GM21723 (cell line): ENCODE measurements at regions not wholly inside any gene's neighbourhood (a gene's known extent, or its start where the extent isn't known, plus 50 kb on each side); places are given as distances from the start of the nearest gene placed in this dataset.
"Not testable (repeated sequence)": the region's sequence is repeated elsewhere in the genome, so short reads cannot be mapped to it uniquely, and the experiment has no call there.

Experiments
- ATAC-seq: cut with Tn5 transposase; IDR thresholded peaks from one replicate; pipeline ENCODE4 v1.9.1; 2021; ENCODE audit warnings: mild to moderate bottlenecking, moderate library complexity; ENCODE audit not compliant: unreplicated experiment

DNA sequence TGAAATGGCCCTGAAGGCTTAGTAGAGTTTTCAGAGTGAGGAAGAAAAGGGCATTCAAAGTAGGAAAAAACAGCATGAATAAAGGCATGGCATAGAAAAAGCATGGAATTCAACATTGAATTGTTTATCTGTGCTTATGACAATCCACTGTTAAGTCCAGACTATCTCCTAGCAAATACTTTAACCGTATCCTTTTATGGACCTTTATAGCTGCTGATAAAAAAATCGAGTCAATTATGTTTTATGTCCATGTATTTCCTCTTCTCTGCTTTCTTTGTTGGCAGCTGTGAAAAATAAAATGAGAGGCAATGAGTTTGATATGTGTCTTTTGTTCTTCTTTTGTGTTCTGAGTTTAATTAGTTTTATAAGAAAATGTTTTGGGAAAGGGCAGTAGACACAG lies 70.4 kb downstream of the TDRD15 start:
- no peak for ATAC-seq

DNA sequence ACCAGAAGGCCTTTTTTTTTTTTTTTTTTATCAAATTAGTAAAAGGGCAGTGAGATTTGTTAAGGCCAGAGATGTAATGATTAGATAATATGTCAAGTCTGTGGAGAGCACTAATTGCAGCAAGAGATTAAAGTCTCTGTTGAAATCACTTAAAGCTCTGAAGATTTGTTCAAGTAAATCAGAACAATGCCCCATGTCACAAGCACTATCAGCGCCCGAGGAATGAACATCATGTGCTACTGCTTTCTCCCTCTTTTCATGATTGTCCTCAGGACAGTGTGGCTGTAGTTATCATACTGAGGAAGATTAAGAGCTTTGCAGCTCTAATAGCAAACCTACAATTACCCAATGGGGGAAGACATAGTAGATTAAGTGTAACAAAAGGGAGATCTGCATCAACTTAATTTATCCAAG lies 71.1 kb downstream of the TDRD15 start:
- no peak for ATAC-seq

DNA sequence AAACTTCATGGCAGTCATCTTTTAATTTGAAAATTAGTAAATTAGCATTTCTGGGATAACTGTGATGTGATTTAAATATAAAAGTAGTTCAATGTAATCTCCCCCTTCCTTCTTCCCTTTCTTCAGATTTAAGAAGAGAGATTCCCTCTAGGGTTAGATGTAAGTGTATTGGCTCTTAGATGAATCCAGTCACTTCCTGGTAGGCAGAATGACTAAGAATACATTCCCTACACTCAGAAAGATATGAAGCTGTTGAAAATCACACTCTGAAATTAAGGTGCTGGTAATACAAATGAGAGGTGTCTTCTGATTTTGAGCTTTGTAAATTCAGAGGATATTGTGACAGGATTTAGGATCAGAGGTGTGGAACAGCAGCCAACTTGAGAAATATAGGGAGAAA lies 71.6 kb downstream of the TDRD15 start:
- ATAC-seq: no peak

DNA sequence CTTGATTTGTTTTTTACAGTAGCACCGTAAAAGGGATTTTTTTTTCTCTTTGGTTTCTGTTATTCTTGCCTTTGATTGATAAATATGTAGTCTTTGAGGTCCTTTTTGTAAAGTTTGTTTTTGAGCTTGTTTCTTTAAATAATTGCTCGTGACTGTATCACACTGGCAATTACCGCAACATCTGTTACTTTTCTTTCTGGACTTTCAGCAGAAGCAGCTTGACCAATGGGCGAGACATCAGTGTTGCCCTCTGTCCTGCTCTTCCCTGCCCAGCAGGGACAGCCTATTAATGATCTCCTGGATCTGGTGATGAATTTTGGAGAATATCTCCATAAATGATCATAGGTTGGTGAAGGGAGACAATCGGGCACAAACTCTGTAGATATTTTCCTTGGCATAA lies 74.9 kb downstream of the TDRD15 start:
- ATAC-seq: no peak

DNA sequence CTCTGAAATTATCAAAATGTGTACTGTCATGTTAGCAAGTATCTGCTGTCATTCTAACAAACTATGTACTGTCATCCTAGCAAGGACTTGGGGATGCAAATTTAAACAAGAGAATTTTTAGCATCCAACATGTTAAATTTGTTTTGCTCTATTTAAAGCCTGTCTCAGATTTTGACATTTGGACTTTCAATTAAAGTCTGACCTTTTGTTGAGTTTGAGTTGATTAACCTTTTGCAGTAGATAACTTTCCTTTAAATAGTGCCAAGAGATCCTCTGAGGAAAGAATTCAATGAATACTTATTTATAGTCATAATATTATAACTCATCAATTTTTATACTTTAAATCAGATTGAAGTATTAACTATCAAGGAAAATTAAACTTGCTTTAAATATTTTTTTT lies 80.2 kb downstream of the TDRD15 start:
- no peak for ATAC-seq

DNA sequence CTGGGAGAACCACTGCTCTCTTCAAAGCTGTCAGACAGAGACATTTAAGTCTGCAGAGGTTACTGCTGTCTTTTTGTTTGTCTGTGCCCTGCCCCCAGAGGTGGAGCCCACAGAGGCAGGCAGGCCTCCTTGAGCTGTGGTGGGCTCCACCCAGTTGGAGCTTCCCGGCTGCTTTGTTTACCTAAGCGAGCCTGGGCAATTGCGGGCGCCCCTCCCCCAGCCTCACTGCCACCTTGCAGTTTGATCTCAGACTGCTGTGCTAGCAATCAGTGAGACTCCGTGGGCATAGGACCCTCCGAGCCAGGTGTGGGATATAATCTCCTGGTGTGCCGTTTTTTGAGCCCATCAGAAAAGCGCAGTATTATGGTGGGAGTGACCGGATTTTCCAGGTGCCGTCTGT lies 90.3 kb downstream of the TDRD15 start:
- ATAC-seq: not testable (repeated sequence)

DNA sequence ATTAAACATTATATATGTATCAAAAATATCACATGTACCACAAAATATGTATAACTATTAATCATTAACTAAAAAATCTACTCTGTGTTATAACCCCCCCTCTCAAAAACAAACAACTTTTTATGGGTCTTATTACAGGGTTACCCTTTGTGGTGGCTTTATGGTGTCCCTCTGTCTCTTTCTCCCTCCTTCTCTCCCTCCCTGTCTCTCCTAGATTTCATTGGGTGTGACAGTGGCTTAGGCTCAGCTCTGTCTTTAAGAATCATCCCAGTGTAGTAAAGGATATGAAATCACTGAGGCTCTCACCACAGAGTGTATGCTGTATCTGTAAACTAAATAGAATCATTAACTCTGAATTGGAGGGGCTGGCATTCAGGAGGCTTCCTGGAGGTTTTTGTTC lies 93.7 kb downstream of the TDRD15 start:
- ATAC-seq: no peak

DNA sequence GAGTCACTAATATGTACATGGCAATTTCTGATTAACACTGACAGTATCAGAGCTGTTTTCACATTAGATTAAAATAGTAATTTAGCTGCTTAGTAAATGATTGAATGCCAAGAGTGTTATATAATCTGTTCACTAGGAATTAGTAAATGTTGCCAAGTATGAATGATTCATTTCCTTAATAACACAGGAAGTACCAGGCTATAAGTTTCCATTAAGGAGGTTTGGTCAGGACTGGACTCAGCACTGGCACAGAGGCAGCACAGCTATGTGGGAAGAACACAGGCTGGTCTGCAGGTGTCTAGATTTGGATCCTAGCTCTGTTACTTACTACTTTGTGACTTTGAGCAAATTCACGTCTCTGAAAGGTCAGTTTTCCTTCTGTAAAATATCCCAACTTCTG lies 97.2 kb downstream of the TDRD15 start:
- ATAC-seq: no peak

DNA sequence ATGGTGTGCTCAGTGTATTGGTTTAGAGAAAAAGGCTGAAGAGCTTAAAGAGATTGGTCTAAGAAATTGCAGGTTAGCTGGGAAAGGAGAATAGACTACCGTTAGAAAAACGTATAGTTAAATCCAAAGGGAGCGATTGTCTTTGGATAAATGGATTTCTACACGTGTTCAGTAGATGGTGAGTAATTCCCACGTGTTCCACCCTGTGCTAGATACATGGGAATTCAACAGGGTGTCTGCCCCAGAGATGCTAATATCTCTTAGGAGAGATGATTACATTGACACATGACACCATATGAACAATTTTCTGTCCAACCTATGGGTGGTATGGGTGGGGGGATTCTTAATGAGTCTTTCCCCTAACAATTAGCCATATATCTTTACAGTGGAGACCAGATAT lies 99.8 kb downstream of the TDRD15 start:
- no peak for ATAC-seq

DNA sequence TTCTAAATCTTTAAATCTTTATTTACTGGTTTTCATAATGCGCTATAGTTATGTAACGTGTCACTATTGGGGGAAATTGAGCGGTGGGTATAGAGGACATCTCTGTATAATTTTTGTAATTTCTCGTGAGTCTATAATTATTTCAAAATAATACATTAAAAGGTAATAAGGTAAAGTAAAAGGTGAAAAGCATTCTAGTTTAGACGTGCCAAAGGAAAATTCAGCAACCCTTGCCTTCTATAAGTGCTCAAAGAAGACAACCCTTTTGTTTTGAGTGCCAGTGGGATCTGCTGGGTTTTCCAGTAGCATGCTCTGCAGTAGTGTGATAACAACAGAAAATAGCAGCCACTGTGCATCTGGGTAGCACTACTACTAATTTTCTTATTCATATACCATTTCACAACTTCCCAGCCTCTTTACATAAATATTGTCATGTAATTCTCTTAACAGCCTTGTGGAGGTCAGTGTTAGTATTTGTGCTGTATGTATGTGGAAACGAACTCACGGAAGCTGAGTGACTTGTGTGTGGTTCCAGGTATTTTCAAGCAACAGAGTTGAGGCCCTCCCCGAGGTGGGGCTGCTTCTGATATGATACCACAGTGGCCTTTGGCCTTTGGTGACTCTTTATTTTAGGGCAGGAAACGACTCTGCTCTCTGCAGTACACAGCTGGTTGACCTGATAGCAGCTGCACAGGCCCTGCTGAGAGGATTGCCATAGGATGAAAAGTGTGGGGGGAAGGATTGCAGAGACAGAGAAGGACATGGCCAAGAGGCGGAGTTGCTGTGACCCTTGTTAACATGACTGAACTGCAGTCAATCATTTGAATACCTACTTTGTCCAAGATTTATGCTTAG lies 104.5 kb downstream of the TDRD15 start:
- no peak for ATAC-seq

DNA sequence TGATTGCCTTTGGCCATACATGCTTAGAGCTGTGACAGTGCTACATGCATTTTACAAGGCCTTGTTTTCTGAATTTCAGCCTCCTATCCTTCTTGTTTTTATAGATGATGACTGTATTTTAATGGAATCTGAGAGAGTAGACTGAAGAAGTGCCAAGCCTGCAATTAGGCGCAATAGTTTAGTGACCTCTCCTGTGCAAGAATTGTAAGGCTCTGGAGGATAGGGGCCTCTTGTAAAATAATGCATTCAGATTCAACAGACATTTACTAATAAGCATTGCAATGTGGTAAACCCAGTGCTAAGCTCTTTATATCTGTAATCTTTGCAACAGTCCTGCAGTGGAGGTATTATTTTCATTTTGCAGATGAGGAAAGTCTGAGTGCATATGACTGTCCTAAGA lies 105.5 kb downstream of the TDRD15 start:
- ATAC-seq: no peak

DNA sequence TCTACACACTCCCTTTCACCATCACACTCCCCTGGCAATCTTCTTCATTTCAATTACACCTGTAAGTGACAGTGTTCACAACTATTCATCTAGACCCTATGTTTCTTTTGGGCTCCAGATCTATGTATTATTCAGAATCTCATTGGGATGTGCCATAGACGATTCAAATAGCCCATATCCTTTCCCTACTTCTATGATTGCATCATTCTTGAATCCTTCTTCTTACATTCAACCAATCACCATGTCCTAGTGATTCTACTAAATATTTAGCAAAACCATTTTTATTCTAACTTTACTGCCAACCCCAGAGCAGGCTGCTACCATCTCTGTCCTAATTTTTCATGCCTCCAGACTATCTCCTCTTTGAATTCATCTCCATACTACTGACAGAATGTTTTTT lies 106.4 kb downstream of the TDRD15 start:
- no peak for ATAC-seq

DNA sequence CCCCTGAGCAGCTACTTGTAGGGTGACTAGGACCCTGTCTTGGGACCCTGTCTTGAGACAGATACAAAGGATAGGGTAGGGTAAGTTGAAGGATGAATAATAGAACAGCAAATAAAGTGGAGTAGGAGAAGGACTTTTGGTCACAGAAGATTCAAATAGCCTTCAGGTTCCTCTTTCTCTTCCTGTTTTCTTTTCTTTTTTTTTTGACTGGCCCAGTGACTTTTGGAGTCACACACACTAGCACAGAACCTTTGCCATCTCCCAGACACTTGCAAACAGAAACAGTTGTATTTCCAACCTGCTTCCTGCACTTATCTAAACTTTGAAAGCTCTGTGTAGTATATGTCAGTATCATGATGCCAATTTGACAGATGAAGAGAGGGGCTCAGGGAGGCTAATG lies 108.2 kb downstream of the TDRD15 start:
- no peak for ATAC-seq

DNA sequence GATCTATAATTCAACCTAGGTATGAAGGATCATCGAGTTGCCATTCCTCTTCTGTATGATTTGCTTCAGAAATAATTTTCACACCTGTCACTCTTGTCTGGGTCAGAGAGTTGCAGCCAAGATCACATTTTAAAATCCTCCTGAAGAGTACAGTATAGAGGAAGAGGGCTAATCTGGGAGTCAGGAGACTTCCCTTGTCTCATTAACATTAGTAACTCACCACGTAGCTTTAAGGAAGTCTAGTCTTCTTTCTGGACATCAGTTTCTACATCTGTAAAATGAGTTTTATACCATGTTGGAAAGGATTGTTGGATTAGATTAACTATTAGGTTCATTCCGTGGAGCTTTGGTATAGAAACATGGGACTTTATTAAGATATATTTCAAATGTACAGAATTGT lies 109.4 kb downstream of the TDRD15 start:
- ATAC-seq: no peak

DNA sequence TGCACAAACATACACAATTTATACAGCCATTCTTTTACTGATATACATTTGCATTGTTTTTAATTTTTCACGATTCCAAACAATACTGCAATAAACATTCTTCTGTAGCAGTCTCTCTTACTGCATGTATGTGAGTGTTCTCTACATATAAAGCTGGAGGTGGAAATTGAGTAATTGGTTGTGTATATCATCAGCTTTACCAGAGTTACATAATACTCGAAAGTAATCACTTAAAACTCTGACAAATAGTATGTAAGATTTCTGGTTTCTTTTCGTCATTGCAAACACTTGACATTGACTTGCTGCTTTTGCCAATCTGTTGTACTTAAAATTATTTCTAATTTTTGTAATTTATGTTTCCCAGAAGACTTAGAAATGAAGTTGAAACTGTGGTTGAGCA lies 110.2 kb downstream of the TDRD15 start:
- ATAC-seq: no peak

DNA sequence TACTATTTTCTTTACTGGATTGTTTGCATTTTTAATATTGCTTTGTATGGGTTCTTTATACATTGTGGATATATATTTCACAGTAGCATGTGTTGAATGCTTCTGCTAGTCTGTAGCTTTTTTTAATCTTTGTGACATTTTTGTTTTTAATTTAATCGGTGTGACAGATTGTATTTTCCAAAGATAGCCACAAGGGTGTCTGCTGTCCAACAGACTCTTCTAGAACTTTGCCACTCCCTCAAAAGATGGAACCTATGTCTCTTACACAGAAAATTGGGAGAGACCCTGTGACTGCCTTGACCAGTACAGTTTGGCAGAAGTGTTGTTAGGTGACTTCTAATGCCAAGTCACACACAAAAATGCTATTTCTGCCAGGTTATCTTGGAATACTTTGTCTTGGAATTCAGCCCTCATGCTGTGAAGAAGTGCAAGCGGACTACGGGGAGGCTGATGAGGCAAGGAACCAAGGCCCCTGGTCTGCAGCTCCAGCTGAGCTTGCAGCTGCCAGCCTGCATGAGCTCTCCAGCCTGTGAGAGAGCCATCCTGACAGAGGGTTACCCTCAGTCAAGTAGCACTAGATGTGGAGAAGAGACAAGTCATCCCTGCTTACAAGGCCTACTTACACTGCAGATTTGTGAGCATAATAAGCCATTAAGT lies 110.8 kb downstream of the TDRD15 start:
- no peak for ATAC-seq

DNA sequence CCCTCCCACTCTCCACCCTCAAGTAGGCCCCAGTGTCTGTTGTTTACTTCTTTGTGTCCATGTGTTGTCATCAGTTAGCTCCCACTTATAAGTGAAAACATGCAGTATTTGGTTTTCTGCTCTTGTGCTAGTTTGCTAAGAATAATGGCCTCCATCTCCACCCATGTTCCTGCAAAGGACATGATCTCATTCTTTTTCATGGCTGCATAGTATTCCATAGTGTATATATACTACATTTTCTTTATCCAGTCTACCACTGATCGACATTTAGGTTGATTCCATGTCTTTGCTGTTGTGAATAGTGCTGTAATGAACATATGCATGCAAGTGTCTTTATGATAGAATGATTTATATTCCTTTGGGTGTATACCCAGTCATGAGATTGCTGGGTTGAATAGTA lies 116.0 kb downstream of the TDRD15 start:
- not testable (repeated sequence) for ATAC-seq

DNA sequence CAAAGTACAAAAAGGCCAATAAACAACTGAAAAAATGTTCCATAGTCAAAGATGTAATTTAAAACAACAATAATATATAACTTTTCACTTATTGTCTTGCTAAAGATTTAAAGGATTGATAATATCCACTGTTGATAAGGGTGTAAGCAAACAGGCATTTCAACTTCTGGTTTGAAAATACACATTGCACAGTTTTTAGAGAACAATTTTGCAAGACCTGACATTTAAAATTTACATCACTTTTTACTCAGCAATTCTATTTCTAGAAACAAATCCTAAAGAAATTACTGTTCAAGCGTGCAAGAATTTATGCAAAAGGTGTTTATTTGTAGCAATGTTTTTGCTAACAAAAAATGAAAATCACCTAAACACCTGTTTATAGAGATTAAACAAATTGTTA lies 120.4 kb downstream of the TDRD15 start:
- ATAC-seq: no peak

DNA sequence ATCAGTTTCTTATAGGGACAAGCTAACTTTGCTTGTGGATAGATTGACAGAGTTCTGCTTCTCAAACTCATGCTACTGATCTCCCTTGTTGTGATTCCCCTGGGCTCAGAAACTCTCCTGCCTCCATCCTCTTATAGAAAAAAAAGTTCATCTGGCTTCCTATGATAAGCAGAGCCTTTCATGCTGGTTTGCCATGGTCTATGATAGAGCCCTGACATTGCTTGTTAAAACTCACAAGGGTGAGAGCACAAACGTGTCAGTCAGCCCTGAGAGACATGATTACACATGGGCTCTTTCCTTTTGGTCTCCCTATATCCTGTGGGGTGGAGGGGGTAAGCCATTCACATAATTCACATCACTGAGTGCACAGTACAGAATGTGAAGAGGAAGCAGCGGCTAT lies 121.8 kb downstream of the TDRD15 start:
- no peak for ATAC-seq

DNA sequence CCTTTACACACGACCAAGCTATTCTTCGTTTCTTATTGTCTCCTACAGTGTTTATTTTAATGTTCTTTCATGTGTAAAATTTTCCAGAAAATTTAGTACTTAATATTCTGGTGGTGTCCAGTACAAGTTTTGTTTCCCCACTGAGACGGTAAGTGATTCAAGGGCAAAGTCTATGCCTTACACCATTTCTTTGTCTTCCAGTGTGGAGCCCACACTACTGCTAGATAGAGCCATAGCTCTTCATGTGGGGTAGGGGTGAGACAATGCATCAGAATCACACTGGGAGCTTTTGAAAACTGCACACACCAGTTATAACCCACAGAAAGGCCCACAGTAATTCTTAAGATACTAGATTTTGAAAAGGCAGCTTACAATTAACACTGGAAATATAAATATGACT lies 125.6 kb downstream of the TDRD15 start:
- no peak for ATAC-seq

DNA sequence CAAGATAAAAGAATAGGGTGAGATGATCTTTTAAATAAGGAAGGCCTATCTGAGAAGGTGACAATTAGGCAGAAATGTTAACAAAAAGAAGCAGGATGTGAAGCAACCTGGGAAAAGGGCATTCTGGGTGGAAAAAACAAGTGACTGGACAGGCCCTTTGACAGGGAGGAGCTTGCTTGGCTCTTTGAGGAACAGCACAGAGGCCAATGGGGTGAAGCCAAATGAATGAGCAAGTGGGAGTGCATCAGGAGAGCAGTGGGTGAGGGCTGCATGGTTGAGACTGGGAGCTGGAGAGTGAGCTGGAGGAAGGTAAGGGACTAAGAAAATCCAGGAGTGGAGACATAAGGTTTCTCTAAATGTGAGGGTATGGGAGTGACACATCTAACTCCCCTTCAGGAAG lies 126.9 kb downstream of the TDRD15 start:
- ATAC-seq: no peak

DNA sequence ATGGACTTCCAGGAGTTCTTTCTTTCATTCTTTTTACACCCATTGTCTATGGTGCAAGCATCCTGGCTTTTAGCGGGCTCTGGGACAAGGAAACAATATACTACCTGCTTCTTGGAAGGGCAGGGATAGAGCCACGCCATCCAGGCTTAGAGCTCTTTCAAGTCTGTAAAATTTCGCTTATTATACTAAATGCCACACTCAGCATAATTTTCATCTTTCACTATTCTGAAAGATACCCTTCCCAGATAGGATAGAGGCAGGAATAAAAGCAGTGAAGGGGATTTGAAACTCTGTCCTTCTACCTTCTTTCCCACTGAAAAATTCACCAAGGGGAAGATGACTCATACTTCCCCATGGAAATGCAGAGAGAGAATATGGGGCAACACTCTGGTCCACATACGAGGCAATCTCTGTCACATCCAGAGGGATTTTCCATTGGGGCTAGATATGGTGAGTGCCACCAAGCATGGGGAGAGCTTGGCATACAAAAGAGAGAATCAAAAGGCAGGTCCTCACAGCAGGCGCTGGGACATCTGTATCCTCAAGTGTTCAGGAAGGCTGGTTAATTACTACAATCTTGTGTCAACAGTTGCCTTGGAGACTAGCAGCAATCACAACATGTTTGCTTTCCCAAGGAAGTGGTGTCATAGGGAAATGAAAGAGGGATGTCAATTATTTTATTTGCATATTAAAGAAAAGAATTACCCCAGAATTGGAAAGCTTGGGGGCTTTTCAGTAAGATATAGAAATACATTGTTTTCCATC lies 127.6 kb downstream of the TDRD15 start:
- ATAC-seq: no peak
